OCI-LY1 (cell line): ENCODE measurements at regions not wholly inside any gene's neighbourhood (a gene's known extent, or its start where the extent isn't known, plus 50 kb on each side); places are given as distances from the start of the nearest gene placed in this dataset.

Experiments
- H2AFZ ChIP-seq: fragments of 200-600 bp; sonication (generic), shearing (Covaris generic); 2 replicates; pipeline ENCODE4 v1.6.0; 2014; ENCODE audit warnings: antibody characterized with exemption, mild to moderate bottlenecking, low read length
- H3F3A ChIP-seq: fragments of 200-600 bp; sonication (generic), shearing (Covaris generic); 2 replicates; pipeline ENCODE4 v1.6.0; 2014; ENCODE audit warnings: mild to moderate bottlenecking, antibody characterized with exemption, low read length, moderate library complexity; ENCODE audit not compliant: insufficient read depth
- H3K27ac ChIP-seq: fragments of 200-600 bp; sonication (generic); 2 replicates; pipeline ENCODE4 v1.5.1; 2014; ENCODE audit warnings: low read length, mixed run types, mild to moderate bottlenecking, low read depth; ENCODE audit not compliant: poor library complexity, severe bottlenecking
- H3K27me3 ChIP-seq: fragments of 200-600 bp; sonication (generic); 2 replicates; pipeline ENCODE4 v1.6.0; 2014; ENCODE audit warnings: antibody characterized with exemption, mild to moderate bottlenecking, low read length, moderate library complexity; ENCODE audit not compliant: insufficient read depth
- H3K36me3 ChIP-seq: fragments of 200-600 bp; sonication (generic); 2 replicates; pipeline ENCODE4 v1.6.1; 2014; ENCODE audit warnings: mild to moderate bottlenecking, antibody characterized with exemption, low read length, moderate library complexity, mixed read lengths; ENCODE audit not compliant: insufficient read depth
- H3K4me1 ChIP-seq: fragments of 200-600 bp; sonication (generic); 2 replicates; pipeline ENCODE4 v1.5.1; 2014; ENCODE audit warnings: mild to moderate bottlenecking, low read length, moderate library complexity; ENCODE audit not compliant: insufficient read depth, severe bottlenecking
- H3K4me2 ChIP-seq: fragments of 200-600 bp; sonication (generic), shearing (Covaris generic); 2 replicates; pipeline ENCODE4 v1.6.1; 2014; ENCODE audit warnings: low read length
- H3K4me3 ChIP-seq: fragments of 200-600 bp; sonication (generic); 2 replicates; pipeline ENCODE4 v1.5.1; 2014; ENCODE audit warnings: low read length, low read depth, mild to moderate bottlenecking, mixed read lengths; ENCODE audit not compliant: poor library complexity, severe bottlenecking
- H3K79me2 ChIP-seq: fragments of 200-600 bp; shearing (Covaris generic); 2 replicates; pipeline ENCODE4 v1.6.1; 2016; ENCODE audit warnings: mixed run types, low read length, mixed read lengths; ENCODE audit not compliant: insufficient read depth
- H3K9ac ChIP-seq: fragments of 200-600 bp; sonication (generic), shearing (Covaris generic); 2 replicates; pipeline ENCODE4 v1.6.1; 2014; ENCODE audit warnings: mild to moderate bottlenecking, low read length, mixed read lengths
- H3K9me2 ChIP-seq: fragments of 200-600 bp; sonication (generic), shearing (Covaris generic); 2 replicates; pipeline ENCODE4 v1.6.1; 2014; ENCODE audit warnings: low read depth, mild to moderate bottlenecking, low read length, mixed read lengths
- H3K9me3 ChIP-seq: fragments of 200-600 bp; shearing (Covaris generic); 2 replicates; pipeline ENCODE4 v1.6.1; 2014; ENCODE audit warnings: low read length, mixed read lengths
- H4K20me1 ChIP-seq: fragments of 200-600 bp; sonication (generic), shearing (Covaris generic); 2 replicates; pipeline ENCODE4 v1.6.0; 2016; ENCODE audit warnings: mild to moderate bottlenecking, low read length; ENCODE audit not compliant: insufficient read depth
- EZH2 ChIP-seq: fragments of 200-600 bp; sonication (generic), shearing (Covaris generic); IDR thresholded peaks from 2 replicates; pipeline ENCODE4 v1.8.0; 2017; ENCODE audit warnings: borderline replicate concordance, mixed run types, mild to moderate bottlenecking, antibody characterized with exemption, low read length, moderate library complexity, mixed read lengths
- TF ChIP-seq, protein P1 (sequence below): fragments of 200-600 bp; sonication (generic), shearing (Covaris generic); IDR thresholded peaks from 2 replicates; pipeline ENCODE4 v1.5.1; 2017; ENCODE audit warnings: mild to moderate bottlenecking, antibody characterized with exemption, low read length, moderate library complexity, mixed read lengths

DNA sequence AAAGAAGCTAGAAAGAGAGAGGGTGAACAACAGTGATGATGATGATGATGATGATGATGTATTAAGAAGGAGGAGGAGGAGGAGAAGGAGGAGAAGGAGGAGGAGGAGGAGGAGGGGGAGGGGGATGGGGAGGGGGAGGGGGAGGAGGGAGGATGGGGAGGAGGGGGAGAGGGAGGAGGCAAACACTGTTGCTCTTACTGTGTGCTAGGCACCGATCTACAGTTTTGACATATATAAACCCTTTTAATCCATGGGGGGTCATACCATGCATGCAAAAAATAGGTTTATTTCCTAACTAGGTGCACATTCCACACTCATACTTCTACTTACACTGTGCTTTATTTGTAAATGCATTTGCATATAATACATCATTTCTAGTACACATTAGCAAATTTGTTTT lies 482.8 kb upstream of the FAM241A start:
- H3K79me2 ChIP-seq = no peaks in the 10 kb centered on the region
- no peak overlapping the region for H3K27ac ChIP-seq
- no peaks in the 10 kb centered on the region for H3K9me2 ChIP-seq
- H2AFZ ChIP-seq = no peak overlapping the region
- no peaks in the 10 kb centered on the region for H3K36me3 ChIP-seq
- H3K9ac ChIP-seq = no peak overlapping the region
- H3K4me1 ChIP-seq = no peaks in the 10 kb centered on the region
- H3K4me3 ChIP-seq = no peak overlapping the region
- H3F3A ChIP-seq = no peaks in the 10 kb centered on the region
- no peaks in the 10 kb centered on the region for H4K20me1 ChIP-seq
- H3K9me3 ChIP-seq = no peaks in the 10 kb centered on the region
- H3K4me2 ChIP-seq = no peak overlapping the region
- TF ChIP-seq EZH2 = no peak
- TF ChIP-seq, protein P1, sequence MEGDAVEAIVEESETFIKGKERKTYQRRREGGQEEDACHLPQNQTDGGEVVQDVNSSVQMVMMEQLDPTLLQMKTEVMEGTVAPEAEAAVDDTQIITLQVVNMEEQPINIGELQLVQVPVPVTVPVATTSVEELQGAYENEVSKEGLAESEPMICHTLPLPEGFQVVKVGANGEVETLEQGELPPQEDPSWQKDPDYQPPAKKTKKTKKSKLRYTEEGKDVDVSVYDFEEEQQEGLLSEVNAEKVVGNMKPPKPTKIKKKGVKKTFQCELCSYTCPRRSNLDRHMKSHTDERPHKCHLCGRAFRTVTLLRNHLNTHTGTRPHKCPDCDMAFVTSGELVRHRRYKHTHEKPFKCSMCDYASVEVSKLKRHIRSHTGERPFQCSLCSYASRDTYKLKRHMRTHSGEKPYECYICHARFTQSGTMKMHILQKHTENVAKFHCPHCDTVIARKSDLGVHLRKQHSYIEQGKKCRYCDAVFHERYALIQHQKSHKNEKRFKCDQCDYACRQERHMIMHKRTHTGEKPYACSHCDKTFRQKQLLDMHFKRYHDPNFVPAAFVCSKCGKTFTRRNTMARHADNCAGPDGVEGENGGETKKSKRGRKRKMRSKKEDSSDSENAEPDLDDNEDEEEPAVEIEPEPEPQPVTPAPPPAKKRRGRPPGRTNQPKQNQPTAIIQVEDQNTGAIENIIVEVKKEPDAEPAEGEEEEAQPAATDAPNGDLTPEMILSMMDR = no peak
- no peaks in the 10 kb centered on the region for H3K27me3 ChIP-seq

DNA sequence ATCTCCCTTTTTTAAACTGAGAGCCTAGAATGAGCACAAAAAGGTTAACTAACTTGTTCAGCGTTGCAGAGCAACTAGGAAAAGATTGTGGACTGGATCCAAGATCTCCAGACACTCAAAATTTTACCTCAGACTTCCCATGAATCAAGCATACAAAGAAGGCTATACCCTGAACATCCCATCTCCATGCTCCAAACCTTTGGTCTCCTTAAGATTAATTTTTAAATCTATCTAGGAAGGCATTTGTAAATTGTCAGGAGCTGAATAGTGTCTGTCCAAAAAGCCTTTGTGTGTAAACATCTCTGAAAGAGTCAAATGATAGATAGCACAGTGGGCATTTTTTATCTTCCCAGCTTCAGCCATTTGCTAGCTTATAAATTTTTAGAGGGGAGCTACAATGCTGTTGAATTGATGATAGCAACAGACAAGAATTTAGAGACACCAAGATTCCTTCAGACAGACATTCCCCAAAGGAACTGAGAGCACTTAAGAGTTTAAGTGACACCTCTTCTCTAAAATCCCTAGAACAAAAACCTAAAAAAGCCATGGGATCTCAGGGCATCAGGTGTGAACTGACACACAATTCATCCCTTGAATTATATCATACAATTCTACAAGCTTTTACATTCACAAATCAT lies 480.8 kb upstream of the FAM241A start:
- Histone ChIP-seq H3K4me3 (no peak overlapping the region), H3K27me3 (no peaks in the 10 kb centered on the region), H3K4me2 (no peak overlapping the region), H3K9me2 (no peaks in the 10 kb centered on the region), H3K79me2 (no peaks in the 10 kb centered on the region), H3K9ac (no peak overlapping the region), H3F3A (no peaks in the 10 kb centered on the region), H3K27ac (no peak overlapping the region), H4K20me1 (no peaks in the 10 kb centered on the region), H3K36me3 (no peaks in the 10 kb centered on the region), H3K4me1 (no peaks in the 10 kb centered on the region), H2AFZ (no peak overlapping the region), H3K9me3 (no peaks in the 10 kb centered on the region)
- TF ChIP-seq EZH2 = no peak
- TF ChIP-seq, protein P1 = no peak

DNA sequence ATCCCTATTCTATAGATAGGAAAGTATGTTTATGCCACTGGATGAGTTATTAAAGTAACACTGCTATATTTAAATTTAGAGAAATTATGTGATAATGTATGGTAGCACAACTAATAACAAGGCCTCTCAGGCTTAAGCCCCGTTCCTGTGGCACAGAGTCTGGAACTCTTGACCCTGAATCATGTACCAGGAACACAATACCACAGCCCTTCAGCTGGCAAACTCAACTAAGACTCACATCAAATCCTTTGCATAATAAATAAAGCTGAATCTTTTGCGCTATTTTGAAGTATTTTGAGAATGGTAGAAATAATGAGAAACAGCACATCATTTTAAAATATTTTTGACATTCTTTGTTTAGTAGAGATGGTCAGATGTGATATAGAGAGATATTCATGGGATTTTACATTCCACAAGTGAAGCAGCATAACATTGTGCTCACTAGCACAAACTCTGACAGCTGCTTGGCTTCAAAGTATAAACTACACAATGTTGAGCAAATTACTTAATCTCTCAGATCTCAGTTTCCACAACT lies 478.4 kb upstream of the FAM241A start:
- H3K4me3 ChIP-seq = no peak overlapping the region
- H3K4me1 ChIP-seq = no peaks in the 10 kb centered on the region
- H3K79me2 ChIP-seq = no peaks in the 10 kb centered on the region
- no peaks in the 10 kb centered on the region for H3F3A ChIP-seq
- H4K20me1 ChIP-seq = no peaks in the 10 kb centered on the region
- no peaks in the 10 kb centered on the region for H3K27me3 ChIP-seq
- no peaks in the 10 kb centered on the region for H3K36me3 ChIP-seq
- H3K9me3 ChIP-seq = no peaks in the 10 kb centered on the region
- no peak overlapping the region for H2AFZ ChIP-seq
- no peak overlapping the region for H3K9ac ChIP-seq
- TF ChIP-seq EZH2 = no peak
- TF ChIP-seq, protein P1 = no peak
- no peak overlapping the region for H3K27ac ChIP-seq
- H3K4me2 ChIP-seq = no peak overlapping the region
- H3K9me2 ChIP-seq = no peaks in the 10 kb centered on the region
